IMR-90 (cell line): ENCODE measurements at regions not wholly inside any gene's neighbourhood (a gene's known extent, or its start where the extent isn't known, plus 50 kb on each side); places are given as distances from the start of the nearest gene placed in this dataset.

Experiments
- ATAC-seq: fragments of 200-7000 bp; cut with Tn5 transposase; 2 replicates; pipeline ENCODE4 v1.9.1; 2020; ENCODE audit warnings: low read depth, mild to moderate bottlenecking, moderate library complexity
- BruUV-seq: library from RNA; stranded (reverse); fragments of 400-500 nt; replicated peaks from 2 replicates; lab custom pipeline; 2021; lab: Mats Ljungman, UMichigan
- CTCF ChIA-PET: fragments of 300-600 bp; formaldehyde crosslinking; extraction: SDS; loops from one replicate; lab custom pipeline; 2021; ENCODE audit warnings: antibody characterized with exemption; lab: Yijun Ruan, JAX
- POLR2A ChIA-PET: fragments of 300-600 bp; sonication (Branson Sonifier 250); formaldehyde crosslinking; loops from one replicate; lab custom pipeline; 2022; ENCODE audit warnings: antibody characterized with exemption; ENCODE audit not compliant: unreplicated experiment; lab: Charles Lee
- DNase-seq: peaks from one replicate; pipeline ENCODE4 v3.0.0; 2013
- H2AFZ ChIP-seq: replicated peaks from 2 replicates; pipeline ENCODE3; 2013; ENCODE audit warnings: low read length, mild to moderate bottlenecking; ENCODE audit not compliant: poor library complexity
- H2AK5ac ChIP-seq: 2 replicates; pipeline ENCODE4 v1.6.1; 2013; ENCODE audit warnings: low read depth, low read length, inconsistent platforms
- H2AK9ac ChIP-seq: replicated peaks from 2 replicates; pipeline ENCODE3; 2013; ENCODE audit warnings: mild to moderate bottlenecking, low read depth, low read length, moderate library complexity; ENCODE audit not compliant: poor library complexity
- H2BK120ac ChIP-seq: 2 replicates; pipeline ENCODE4 v1.6.1; 2013; ENCODE audit warnings: low read depth, low read length, inconsistent platforms
- H2BK15ac ChIP-seq: 3 replicates; pipeline ENCODE4 v1.6.1; 2013; ENCODE audit warnings: low read depth, low read length, inconsistent platforms
- H2BK20ac ChIP-seq: 2 replicates; pipeline ENCODE4 v1.6.1; 2013; ENCODE audit warnings: low read depth, mild to moderate bottlenecking, inconsistent platforms, low read length, moderate library complexity
- H2BK5ac ChIP-seq: 2 replicates; pipeline ENCODE4 v1.6.1; 2013; ENCODE audit warnings: mild to moderate bottlenecking, low read depth, low read length, inconsistent platforms; ENCODE audit not compliant: poor library complexity, severe bottlenecking
- H3K14ac ChIP-seq: replicated peaks from 2 replicates; pipeline ENCODE4 v1.6.1; 2013; ENCODE audit warnings: low read depth, low read length, inconsistent platforms
- H3K18ac ChIP-seq: 2 replicates; pipeline ENCODE4 v1.6.1; 2013; ENCODE audit warnings: low read depth, low read length, control low read depth
- H3K23ac ChIP-seq: 2 replicates; pipeline ENCODE4 v1.6.1; 2013; ENCODE audit warnings: low read depth, low read length, inconsistent platforms
- H3K27ac ChIP-seq: 2 replicates; pipeline ENCODE4 v1.5.1; 2013; ENCODE audit warnings: mild to moderate bottlenecking, control low read depth, low read length; ENCODE audit not compliant: insufficient read depth
- H3K27me3 ChIP-seq: 2 replicates; pipeline ENCODE4 v1.6.1; 2013; ENCODE audit warnings: low read length; ENCODE audit not compliant: control insufficient read depth, insufficient read depth
- H3K36me3 ChIP-seq: 2 replicates; pipeline ENCODE4 v1.6.1; 2013; ENCODE audit warnings: low read length, mixed read lengths; ENCODE audit not compliant: control insufficient read depth, insufficient read depth
- H3K4ac ChIP-seq: 2 replicates; pipeline ENCODE4 v1.6.1; 2013; ENCODE audit warnings: low read depth, low read length, inconsistent platforms
- H3K4me1 ChIP-seq: 2 replicates; pipeline ENCODE4 v1.6.1; 2013; ENCODE audit warnings: low read length, mixed read lengths; ENCODE audit not compliant: control insufficient read depth, insufficient read depth
- H3K4me2 ChIP-seq: 2 replicates; pipeline ENCODE4 v1.6.1; 2013; ENCODE audit warnings: low read depth, mild to moderate bottlenecking, control low read depth, low read length, moderate library complexity
- H3K4me3 ChIP-seq: 2 replicates; pipeline ENCODE4 v1.5.1; 2013; ENCODE audit warnings: low read depth, mild to moderate bottlenecking, control low read depth, low read length, moderate library complexity; ENCODE audit not compliant: insufficient read depth
- H3K56ac ChIP-seq: 2 replicates; pipeline ENCODE4 v1.6.1; 2013; ENCODE audit warnings: low read length, inconsistent platforms; ENCODE audit not compliant: insufficient read depth; ENCODE audit errors: extremely low read depth
- H3K79me1 ChIP-seq, 2 experiments: 2 replicates each; pipeline ENCODE4 v1.6.1; 2013; ENCODE audit warnings: low read length in 2 of 2, inconsistent platforms in 1 of 2, low read depth in 1 of 2
- H3K9ac ChIP-seq: 2 replicates; pipeline ENCODE4 v1.6.1; 2013; ENCODE audit warnings: low read depth, low read length, control low read depth
- H3K9me1 ChIP-seq: 2 replicates; pipeline ENCODE4 v1.6.1; 2013; ENCODE audit warnings: low read length, inconsistent platforms; ENCODE audit not compliant: insufficient read depth
- H3K9me3 ChIP-seq: 2 replicates; pipeline ENCODE4 v1.6.1; 2013; ENCODE audit warnings: low read length; ENCODE audit not compliant: control insufficient read depth, insufficient read depth
- H4K20me1 ChIP-seq: 2 replicates; pipeline ENCODE4 v1.6.1; 2013; ENCODE audit warnings: low read length, inconsistent platforms; ENCODE audit not compliant: insufficient read depth
- H4K5ac ChIP-seq: 2 replicates; pipeline ENCODE4 v1.6.1; 2013; ENCODE audit warnings: mild to moderate bottlenecking, low read depth, low read length, control low read depth
- H4K8ac ChIP-seq, 2 experiments: 2 replicates each; pipeline ENCODE4 v1.6.1; 2013; ENCODE audit warnings: low read depth in 2 of 2, low read length in 2 of 2, control low read depth in 1 of 2, inconsistent platforms in 1 of 2
- H4K91ac ChIP-seq: 2 replicates; pipeline ENCODE4 v1.6.1; 2013; ENCODE audit warnings: low read depth, low read length, inconsistent platforms; ENCODE audit not compliant: insufficient read depth
- BHLHE40 ChIP-seq: fragments of 150-350 bp; IDR thresholded peaks from 2 replicates; pipeline ENCODE4 v1.6.1; 2016; ENCODE audit warnings: mild to moderate bottlenecking, low read depth, low read length
- CEBPB ChIP-seq: IDR thresholded peaks from 2 replicates; pipeline ENCODE4 v1.6.1; 2012; ENCODE audit warnings: low read depth, low read length, improper control_type of control experiment
- CHD1 ChIP-seq: IDR thresholded peaks from 2 replicates; pipeline ENCODE4 v1.6.1; 2012; ENCODE audit warnings: low read depth, low read length, improper control_type of control experiment
- MAFK ChIP-seq: IDR thresholded peaks from 2 replicates; pipeline ENCODE4 v1.6.1; 2012; ENCODE audit warnings: low read depth, low read length, improper control_type of control experiment
- RAD21 ChIP-seq: IDR thresholded peaks from 2 replicates; pipeline ENCODE4 v1.6.1; 2012; ENCODE audit warnings: low read length, improper control_type of control experiment
- RCOR1 ChIP-seq: IDR thresholded peaks from 2 replicates; pipeline ENCODE4 v1.6.1; 2012; ENCODE audit warnings: mild to moderate bottlenecking, low read length, improper control_type of control experiment; ENCODE audit not compliant: insufficient replicate concordance
- SMC3 ChIP-seq: fragments of 150-350 bp; IDR thresholded peaks from 2 replicates; pipeline ENCODE4 v1.6.1; 2016; ENCODE audit warnings: low read depth, mild to moderate bottlenecking, antibody characterized with exemption, low read length, moderate library complexity
- WGBS, 2 experiments: methylation state at CpG; one replicate each; pipeline versions ENCODE4 v1.1.5 to v1.1.7; 2013; ENCODE audit warnings: missing lambda C conversion rate in 2 of 2; ENCODE audit not compliant: insufficient read length in 1 of 2; ENCODE audit errors: extremely low coverage in 2 of 2; 5-methylcytosine and 5-hydroxymethylcytosine counted together
- dilution Hi-C: fragments of 300-500 bp; cut with HindIII; formaldehyde crosslinking; loops from one replicate; pipeline ENCODE4 v1.14.3; 2018; ENCODE audit warnings: low sequenced_read_pairs; ENCODE audit not compliant: unreplicated experiment
- in situ Hi-C: fragments of 300-500 bp; cut with MboI; formaldehyde crosslinking; loops from 3 replicates; pipeline ENCODE4 v1.14.3; 2019; ENCODE audit warnings: low sequenced_read_pairs, inconsistent platforms, mixed read lengths
- intact Hi-C: fragments of 100-400 bp; cut with micrococcal nuclease; formaldehyde crosslinking; loops from 2 replicates; pipeline ENCODE4 v1.10.0; 2022
- TF ChIP-seq, protein P1 (sequence below): fragments of 150-350 bp; IDR thresholded peaks from 2 replicates; pipeline ENCODE4 v1.6.1; 2016; ENCODE audit warnings: low read depth, mild to moderate bottlenecking, low read length, moderate library complexity, borderline replicate concordance

DNA sequence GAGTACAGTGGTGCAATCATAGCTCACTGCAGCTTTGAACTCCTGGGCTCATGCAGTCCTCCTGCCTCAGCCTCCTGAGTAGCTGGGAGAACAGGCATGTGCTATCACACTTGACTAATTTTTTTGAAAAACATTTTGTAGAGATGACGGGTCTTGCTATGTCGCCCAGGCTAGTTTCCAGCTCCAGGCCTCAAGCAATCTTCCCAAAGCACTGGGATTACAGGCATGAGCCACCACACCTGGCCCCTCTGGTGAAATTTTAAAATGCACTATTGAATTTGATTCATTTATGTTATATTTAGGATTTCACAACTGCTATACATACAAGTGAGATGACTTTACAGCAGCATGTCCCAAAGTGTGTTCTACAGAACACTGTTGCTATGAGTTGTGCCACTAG is 50.8 kb upstream of the TPM1 start:
- no peak overlapping the region for H3K14ac ChIP-seq
- no peaks in the 10 kb centered on the region for H3K9me3 ChIP-seq
- no peak overlapping the region for H2AK5ac ChIP-seq
- no peak overlapping the region for H2BK5ac ChIP-seq
- no peak overlapping the region for H4K5ac ChIP-seq
- H2AK9ac ChIP-seq = no peak overlapping the region
- H3K56ac ChIP-seq = no peak overlapping the region
- H3K4ac ChIP-seq = no peak overlapping the region
- no peaks in the 10 kb centered on the region for H3K36me3 ChIP-seq
- no CpG with 5 or more reads among the region's 2 CpGs for WGBS, 2 experiments
- ChIA-PET CTCF (no interaction called here), POLR2A (no interaction called here)
- H4K91ac ChIP-seq = no peak overlapping the region
- H3K27ac ChIP-seq = no peak overlapping the region
- DNase-seq (no peak), ATAC-seq (no peak)
- intact Hi-C loops = no loop called here
- H3K9ac ChIP-seq = no peak overlapping the region
- no peaks in the 10 kb centered on the region for H4K20me1 ChIP-seq
- H3K4me3 ChIP-seq = no peak overlapping the region
- H3K4me2 ChIP-seq = no peak overlapping the region
- H3K27me3 ChIP-seq = no peaks in the 10 kb centered on the region
- dilution Hi-C loops = no loop called here
- in situ Hi-C loops = no loop called here
- H3K23ac ChIP-seq = no peak overlapping the region
- H3K9me1 ChIP-seq = peaks cover 9% of the 10 kb centered on the region; the same call in 1 of the 2 replicates
- H2BK20ac ChIP-seq = no peak overlapping the region
- no peaks in the 10 kb centered on the region for H3K79me1 ChIP-seq
- H2AFZ ChIP-seq = no peak overlapping the region
- H3K18ac ChIP-seq = no peak overlapping the region
- no TSS peak for BruUV-seq
- no peak overlapping the region for H4K8ac ChIP-seq
- no peak overlapping the region for H2BK15ac ChIP-seq
- TF ChIP-seq SMC3 (no peak), CEBPB (no peak), RAD21 (no peak), CHD1 (no peak), BHLHE40 (no peak), RCOR1 (no peak), MAFK (no peak)
- TF ChIP-seq, protein P1, sequence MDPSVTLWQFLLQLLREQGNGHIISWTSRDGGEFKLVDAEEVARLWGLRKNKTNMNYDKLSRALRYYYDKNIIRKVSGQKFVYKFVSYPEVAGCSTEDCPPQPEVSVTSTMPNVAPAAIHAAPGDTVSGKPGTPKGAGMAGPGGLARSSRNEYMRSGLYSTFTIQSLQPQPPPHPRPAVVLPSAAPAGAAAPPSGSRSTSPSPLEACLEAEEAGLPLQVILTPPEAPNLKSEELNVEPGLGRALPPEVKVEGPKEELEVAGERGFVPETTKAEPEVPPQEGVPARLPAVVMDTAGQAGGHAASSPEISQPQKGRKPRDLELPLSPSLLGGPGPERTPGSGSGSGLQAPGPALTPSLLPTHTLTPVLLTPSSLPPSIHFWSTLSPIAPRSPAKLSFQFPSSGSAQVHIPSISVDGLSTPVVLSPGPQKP = no peak
- H3K4me1 ChIP-seq = peaks cover 6% of the 10 kb centered on the region
- H2BK120ac ChIP-seq = no peak overlapping the region
